ENCODE measurements at regions not wholly inside any gene's neighbourhood (a gene's known extent, or its start where the extent isn't known, plus 50 kb on each side); places are given as distances from the start of the nearest gene placed in this dataset.

- no peak for DNase-seq
Observed at GRCh38 chr5:121221483-121221882, 630.2 kb upstream of the FTMT start.

GRCh38 chr5:121226765-121227164 lies 624.9 kb upstream of the FTMT start:
- DNase-seq = no peak

DNA sequence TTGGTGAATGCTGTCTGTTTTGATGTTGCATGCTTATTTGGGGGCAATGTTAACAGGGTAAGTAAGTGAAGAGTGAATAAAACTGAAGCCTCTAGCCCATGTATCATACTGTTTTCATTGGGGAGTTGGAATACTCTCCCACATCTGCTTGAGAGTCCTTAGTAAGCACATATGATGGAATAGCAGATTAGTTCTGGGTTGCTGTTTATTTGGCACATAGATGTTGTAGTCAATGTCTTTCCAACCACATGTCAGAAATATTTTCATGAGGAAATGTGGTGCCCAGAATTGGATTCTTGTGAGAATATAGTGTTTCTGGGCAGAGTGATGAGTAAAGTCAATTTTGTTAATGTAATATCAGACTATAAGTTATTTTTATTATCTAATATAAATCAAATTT lies 611.7 kb upstream of the FTMT start:
- DNase-seq = no peak

DNA sequence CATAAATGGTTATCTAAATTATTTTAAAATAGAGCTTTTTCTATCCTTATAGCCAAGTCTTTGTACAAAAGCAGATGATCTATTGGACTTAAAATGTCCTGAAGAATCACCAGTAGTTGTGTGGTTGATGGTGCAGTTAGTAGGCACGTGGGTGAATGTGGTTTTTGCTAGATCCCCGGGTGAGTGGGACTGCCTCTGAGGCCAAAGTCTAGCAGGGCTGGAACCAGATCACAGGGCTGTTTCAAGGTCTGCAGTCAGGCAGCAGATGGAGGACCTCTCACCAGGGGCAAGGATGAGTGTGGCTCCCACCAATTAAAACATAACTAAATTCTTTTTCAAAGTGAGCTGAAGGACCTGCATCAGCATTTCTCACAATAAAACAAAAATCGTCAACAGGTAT lies 604.7 kb upstream of the FTMT start:
- DNase-seq = no peak

GRCh38 chr5:121251954-121252353 lies 599.7 kb upstream of the FTMT start:
- DNase-seq = peak; percentile 50

DNA sequence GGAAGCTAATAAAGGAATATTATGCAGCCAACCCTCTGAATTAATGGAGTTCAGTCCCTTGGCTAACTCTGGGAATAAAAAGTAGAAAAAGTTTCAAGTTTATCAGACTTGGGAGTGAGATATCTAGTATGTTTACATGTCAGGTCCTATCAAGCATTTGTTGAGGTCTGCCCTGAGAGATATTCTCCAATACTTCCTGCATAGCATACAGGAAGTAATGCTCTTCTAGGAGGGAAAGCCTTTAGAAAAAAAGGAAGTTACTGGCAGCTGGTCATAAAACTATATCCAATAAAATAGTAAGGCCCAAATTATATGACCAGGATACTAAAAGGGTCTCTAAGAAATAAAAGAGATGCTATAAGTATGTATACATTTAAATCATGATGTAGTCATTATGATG lies 594.1 kb upstream of the FTMT start:
- DNase-seq = no peak

DNA sequence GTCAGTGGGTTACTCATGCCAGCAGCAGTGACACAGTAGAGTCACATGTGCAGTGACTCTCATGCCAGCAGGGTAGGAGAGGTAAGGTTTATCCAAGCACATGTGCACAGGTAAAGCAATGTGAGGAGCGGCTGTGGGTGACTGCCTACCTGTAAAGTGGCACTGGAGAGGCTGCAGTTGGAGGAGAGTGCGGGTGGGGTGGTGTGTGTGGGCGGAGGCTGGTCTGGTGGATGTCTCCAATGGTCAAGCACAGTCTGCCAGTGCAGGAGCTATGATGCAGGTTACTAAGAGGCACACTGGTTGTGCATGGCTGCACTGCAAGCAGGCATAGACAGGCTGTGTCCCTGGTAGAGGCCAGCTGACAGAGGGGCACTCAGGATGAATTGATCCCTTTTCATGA lies 588.2 kb upstream of the FTMT start:
- no peak for DNase-seq

GRCh38 chr5:121264605-121265004 lies 587.1 kb upstream of the FTMT start:
- DNase-seq = no peak

GRCh38 chr5:121271546-121271945 lies 580.1 kb upstream of the FTMT start:
- no peak for DNase-seq

DNA sequence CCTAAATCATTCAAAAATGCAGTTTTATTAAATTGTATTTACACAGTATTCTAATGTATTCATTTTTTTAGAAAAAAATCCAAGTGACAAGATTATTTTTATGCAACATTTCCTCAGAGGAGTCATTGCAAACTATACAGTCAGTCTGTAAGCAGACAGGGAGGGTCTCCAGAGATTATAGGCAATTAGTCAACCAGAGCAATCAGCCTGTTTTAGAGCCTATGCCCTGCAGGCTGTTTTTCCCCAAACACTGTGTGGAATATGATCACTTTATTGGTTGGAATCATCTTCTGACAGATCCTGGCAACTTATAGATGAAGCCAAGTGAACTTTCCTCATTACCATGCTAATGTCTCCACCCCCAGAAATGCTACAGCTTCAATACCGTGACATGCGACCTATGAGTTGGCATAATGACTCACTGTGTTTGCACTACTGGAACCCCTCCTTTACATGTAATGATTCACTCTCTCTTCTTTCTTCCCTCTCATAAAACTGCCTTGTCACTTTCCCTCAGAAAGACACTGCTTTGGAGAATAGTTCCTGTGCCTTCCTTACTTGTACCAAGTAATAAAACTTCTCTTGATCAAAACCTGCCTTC lies 577.7 kb upstream of the FTMT start:
- peak; percentile 45 for DNase-seq

DNA sequence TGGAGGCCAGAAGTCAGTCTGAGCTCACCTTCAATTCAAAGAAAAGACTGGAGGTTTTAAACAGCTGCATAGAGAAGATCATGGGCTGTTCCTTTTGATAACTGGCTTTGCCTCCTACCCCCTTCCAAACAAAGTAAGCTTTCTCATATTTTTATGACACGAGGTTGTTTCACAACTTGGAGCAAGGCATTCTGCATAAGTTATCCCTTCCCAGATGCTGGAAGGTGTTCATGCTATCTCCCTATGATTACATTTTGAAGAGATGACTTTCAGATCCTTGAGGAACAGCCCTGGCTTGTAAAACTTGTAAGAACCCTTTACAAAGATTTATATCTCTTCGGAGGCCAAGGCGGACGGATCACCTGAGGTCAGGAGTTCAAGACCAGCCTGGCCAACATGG lies 571.9 kb upstream of the FTMT start:
- no peak for DNase-seq

GRCh38 chr5:121285801-121286521 lies 565.7 kb upstream of the FTMT start:
- no peak for DNase-seq

DNA sequence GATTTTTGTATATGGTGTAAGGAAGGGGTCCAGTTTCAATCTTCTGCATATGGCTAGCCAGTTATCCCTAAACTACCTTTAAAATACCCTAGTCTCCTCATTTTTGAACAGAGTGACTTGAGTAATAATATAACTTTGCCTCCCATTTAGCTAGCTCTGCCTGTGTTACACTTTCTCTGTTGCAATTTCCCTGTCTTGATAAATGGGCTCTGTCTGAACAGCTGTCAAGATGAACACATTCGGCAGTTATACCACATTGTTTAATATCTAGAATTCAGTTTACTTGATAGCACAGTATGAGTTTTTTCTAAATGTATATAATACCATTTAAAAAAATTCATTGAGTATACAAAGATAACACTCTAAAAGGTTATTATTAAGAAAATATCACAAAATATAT lies 562.9 kb upstream of the FTMT start:
- no peak for DNase-seq

DNA sequence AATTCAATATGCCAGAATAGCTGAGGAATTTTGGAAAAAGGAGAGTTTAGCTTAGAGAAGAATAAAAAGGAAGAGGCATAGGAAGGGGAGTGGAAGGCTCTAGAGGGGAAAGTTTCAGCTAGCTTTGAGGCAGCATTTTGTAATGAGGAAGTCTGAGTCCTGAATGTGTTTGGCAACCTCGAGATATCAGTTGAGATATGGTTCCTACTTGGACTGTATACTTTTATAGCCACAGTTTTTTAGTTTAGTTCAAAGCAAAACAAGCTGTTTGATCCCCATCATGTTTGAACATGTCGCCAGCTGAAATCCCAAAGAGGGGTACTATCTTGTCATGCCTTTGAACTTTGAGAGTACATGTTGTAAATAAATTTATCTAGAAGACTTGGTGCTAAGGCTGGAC lies 559.0 kb upstream of the FTMT start:
- no peak for DNase-seq

DNA sequence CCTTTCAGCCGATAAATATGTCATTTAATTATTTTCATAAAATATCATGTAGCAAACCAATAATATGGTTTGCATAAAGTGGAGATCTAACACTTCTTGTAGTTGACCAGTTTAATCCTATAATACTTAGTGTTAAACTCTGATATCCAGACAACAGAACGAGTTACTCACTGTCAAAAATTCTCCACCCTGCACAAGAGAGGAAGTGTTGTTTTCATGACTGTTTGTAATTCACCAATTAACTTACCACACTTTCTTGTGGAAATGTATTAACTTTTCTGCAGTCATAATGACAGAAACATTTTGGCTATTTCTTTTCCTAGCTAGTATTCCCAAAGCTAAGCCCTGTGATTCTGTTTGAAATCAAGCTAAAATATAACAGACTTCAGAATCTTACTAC lies 555.3 kb upstream of the FTMT start:
- no peak for DNase-seq

GRCh38 chr5:121299153-121299552 lies 552.5 kb upstream of the FTMT start:
- no peak for DNase-seq

DNA sequence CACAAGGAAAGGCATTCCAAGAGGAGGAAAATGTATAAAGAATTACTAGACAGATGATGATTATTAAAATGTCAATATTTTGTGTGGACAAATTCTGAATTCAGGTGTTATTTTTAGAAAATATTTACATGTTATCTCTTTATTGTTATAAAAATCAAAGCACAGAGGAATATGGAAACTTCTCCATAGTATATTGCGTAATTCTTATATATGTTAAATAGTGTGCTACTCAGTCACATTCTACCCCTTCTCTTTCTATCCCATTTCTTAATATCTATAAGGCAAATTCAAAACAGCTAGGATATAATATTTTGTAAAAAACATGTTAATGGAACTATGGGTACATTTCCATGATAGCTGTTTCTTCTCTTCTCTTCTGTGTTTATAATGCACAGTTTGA lies 546.8 kb upstream of the FTMT start:
- no peak for DNase-seq

DNA sequence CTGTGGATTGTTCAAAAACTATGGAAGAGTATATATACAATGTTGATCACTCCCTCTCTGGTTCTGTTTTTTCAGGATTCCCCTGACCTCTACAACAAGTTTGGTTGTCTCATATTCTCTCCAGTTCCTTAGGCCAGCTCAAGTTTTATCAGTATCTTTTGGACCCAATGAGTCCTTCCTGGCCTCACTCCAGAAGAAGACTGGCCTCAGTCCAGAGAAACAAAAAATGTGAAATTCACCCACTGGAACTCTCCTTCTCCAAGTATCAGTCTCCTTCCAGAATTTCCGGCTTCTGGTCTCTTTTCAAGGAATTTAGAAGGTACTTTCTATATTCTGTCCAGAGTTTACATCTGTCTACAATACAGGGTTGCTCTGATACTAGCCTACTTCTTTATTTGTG lies 537.8 kb upstream of the FTMT start:
- no peak for DNase-seq

DNA sequence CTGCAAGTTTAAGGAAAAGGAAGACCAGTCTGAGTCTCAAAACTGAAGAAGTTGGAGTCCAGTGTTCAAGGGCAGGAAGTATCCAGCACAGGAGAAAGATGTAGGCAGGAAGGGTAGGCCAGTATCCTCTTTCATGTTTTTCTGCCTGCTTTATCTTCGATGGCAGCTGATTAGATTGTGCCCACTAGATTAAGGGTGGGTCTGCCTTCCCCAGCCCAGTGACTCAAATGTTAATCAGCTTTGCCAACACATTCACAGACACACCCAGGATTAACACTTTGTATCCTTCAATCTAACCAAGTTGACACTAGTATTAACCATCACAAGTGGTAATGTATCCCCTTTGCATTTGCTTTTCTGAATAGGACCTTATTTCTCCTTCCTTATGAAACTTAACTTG lies 535.9 kb upstream of the FTMT start:
- no peak for DNase-seq

- DNase-seq = no peak
Observed at GRCh38 chr5:121319292-121319691, 532.4 kb upstream of the FTMT start.

GRCh38 chr5:121325930-121326329 lies 525.8 kb upstream of the FTMT start:
- peak; percentile 23 for DNase-seq

- DNase-seq = no peak
Observed at GRCh38 chr5:121350181-121350930, 501.3 kb upstream of the FTMT start.

- peak; percentile 5 for DNase-seq
Observed at GRCh38 chr5:121366515-121366914, 485.2 kb upstream of the FTMT start.

DNA sequence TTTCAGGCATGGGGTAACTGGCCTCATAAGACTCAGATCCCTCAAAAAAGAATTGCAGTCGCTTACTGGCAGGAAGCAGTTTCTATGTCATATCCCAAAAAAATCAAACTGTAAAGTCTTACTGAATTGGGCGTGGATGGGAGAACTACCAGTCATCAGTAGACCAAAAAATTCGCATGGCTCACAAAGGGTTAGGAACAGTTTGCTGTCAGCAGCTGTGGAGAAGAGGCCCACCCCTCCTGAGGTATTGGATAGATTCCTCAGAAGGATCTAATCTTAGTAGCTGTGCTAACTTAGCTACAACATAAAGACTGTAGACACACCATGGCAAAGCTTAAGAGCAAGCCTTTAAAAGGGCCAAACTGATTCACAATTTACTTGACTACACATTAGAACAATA lies 478.3 kb upstream of the FTMT start:
- no peak for DNase-seq
